Cardiac muscle cell (in vitro differentiated cells and primary cell): ENCODE measurements at regions not wholly inside any gene's neighbourhood (a gene's known extent, or its start where the extent isn't known, plus 50 kb on each side); places are given as distances from the start of the nearest gene placed in this dataset.

ENCODE experiments used
- DNase-seq, 2 donors: peaks; one replicate each; pipeline versions ENCODE4 v3.0.0 to v3.0.0-alpha.2; 2010 to 2017; ENCODE audit warnings: low read depth in 1 of 2, low spot score in 1 of 2
- H3K27ac ChIP-seq: fragments of 200-600 bp; sonication (generic); 2 replicates; pipeline ENCODE4 v1.5.1; 2016
- H3K27me3 ChIP-seq: fragments of 200-600 bp; sonication (generic); 2 replicates; pipeline ENCODE4 v1.6.0; 2016; ENCODE audit warnings: control low read depth
- H3K36me3 ChIP-seq: fragments of 200-600 bp; sonication (generic); 2 replicates; pipeline ENCODE4 v1.5.1; 2016; ENCODE audit warnings: control low read depth
- H3K4me1 ChIP-seq: fragments of 200-600 bp; sonication (generic); 2 replicates; pipeline ENCODE4 v1.8.1; 2017; ENCODE audit warnings: low read depth, mild to moderate bottlenecking, mixed run types
- H3K4me3 ChIP-seq: fragments of 200-600 bp; sonication (generic); 2 replicates; pipeline ENCODE4 v1.5.1; 2016; ENCODE audit warnings: mild to moderate bottlenecking
- H3K9me3 ChIP-seq: fragments of 200-600 bp; sonication (generic); 2 replicates; pipeline ENCODE4 v1.5.1; 2017; ENCODE audit warnings: low read depth, mild to moderate bottlenecking, control low read depth
- CTCF ChIP-seq: IDR thresholded peaks from 2 replicates; pipeline ENCODE4 v1.5.1; 2012; ENCODE audit warnings: low read depth, mild to moderate bottlenecking, low read length

- no peak for TF ChIP-seq CTCF
- H3K4me1 ChIP-seq, result no peaks in the 10 kb centered on the region
These were observed 255.6 kb upstream of the SDK2 start for GRCh38 chr17:73899839-73900238.

GRCh38 chr17:73900516-73900915 is 256.3 kb upstream of the SDK2 start:
- Histone ChIP-seq H3K27ac (no peak overlapping the region), H3K4me1 (no peaks in the 10 kb centered on the region), H3K27me3 (peaks cover 86% of the 10 kb centered on the region), H3K9me3 (no peaks in the 10 kb centered on the region), H3K4me3 (no peak overlapping the region), H3K36me3 (no peaks in the 10 kb centered on the region)
- TF ChIP-seq CTCF, result no peak
- no peak for DNase-seq

More at GRCh38 chr17:73899839-73900238, 255.6 kb upstream of the SDK2 start:
- H3K36me3 ChIP-seq, result no peaks in the 10 kb centered on the region
- no peak overlapping the region for H3K27ac ChIP-seq
- no peak overlapping the region for H3K4me3 ChIP-seq
- H3K27me3 ChIP-seq, result peaks cover 91% of the 10 kb centered on the region
- no peak for DNase-seq
- H3K9me3 ChIP-seq, result no peaks in the 10 kb centered on the region

- no peaks in the 10 kb centered on the region for H3K4me1 ChIP-seq
- no peaks in the 10 kb centered on the region for H3K9me3 ChIP-seq
- no peak for DNase-seq
- TF ChIP-seq CTCF, result no peak
- peak overlapping the region; percentile 33 for H3K4me3 ChIP-seq
- peaks cover 84% of the 10 kb centered on the region for H3K27me3 ChIP-seq
- H3K36me3 ChIP-seq, result no peaks in the 10 kb centered on the region
- no peak overlapping the region for H3K27ac ChIP-seq
These were observed 257.0 kb upstream of the SDK2 start for GRCh38 chr17:73901249-73901648.

- H3K27ac ChIP-seq, result no peak overlapping the region
- H3K9me3 ChIP-seq, result no peaks in the 10 kb centered on the region
- H3K27me3 ChIP-seq, result peaks cover 84% of the 10 kb centered on the region
- no peaks in the 10 kb centered on the region for H3K36me3 ChIP-seq
- peak; percentile 6 to 40 for DNase-seq
- TF ChIP-seq CTCF, result no peak
- H3K4me1 ChIP-seq, result no peaks in the 10 kb centered on the region
- H3K4me3 ChIP-seq, result peak overlapping the region; percentile 33
These were observed 257.6 kb upstream of the SDK2 start for GRCh38 chr17:73901661-73902415.

- no peak for TF ChIP-seq CTCF
- H3K27me3 ChIP-seq, result peaks cover 84% of the 10 kb centered on the region
- H3K9me3 ChIP-seq, result no peaks in the 10 kb centered on the region
- no peak overlapping the region for H3K27ac ChIP-seq
- peak in 1 of 2 donors; percentile 5 for DNase-seq
- H3K4me1 ChIP-seq, result no peaks in the 10 kb centered on the region
- no peaks in the 10 kb centered on the region for H3K36me3 ChIP-seq
- no peak overlapping the region for H3K4me3 ChIP-seq
These were observed 258.4 kb upstream of the SDK2 start for GRCh38 chr17:73902416-73903181.
